ENCODE measurements at regions not wholly inside any gene's neighbourhood (a gene's known extent, or its start where the extent isn't known, plus 50 kb on each side); places are given as distances from the start of the nearest gene placed in this dataset.
"Not testable (repeated sequence)": the region's sequence is repeated elsewhere in the genome, so short reads cannot be mapped to it uniquely, and the experiment has no call there.

DNA sequence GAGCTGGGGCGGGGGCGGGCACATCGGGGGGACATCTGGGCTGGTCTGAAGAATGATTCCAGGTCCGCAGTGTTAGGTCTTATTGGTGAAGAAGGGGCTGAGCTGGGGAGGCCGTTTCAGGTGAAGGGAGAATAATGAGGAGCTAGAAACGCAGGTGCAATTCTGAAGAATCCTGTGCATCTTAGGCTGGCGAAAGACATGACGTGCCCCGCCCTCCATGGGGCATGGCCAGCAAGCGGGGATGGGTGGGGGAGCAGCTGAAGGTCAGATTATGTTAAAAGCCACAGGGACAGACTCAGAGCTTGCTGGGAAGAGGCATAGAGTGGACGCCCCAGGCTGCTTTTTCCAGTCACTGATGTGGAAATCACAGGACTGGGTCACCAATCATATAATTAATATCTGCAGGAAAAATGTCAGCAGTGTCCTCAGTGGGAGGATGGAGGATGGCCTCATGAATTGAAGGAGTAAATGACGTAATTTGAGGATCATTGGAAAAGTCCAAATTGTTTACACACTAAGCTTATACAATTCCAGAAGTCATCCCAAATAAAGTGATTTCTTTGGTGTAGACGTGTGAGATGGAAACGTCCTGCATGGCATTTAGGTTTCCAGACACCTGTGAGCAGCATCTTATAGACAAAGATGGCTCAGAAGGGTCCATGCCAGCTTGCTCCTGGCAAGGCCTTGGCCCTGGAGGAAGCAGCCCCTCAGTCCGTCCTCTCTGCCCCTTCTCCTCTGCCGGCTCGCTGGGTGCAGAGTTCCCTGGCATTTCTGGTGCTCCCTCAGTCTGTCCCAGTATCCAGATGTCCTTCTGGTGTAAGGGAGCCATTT, 109.6 kb upstream of the FRMD1 start:
- no peak for DNase-seq (ENCODE audit: low spot score)
- TF ChIP-seq, protein P1, sequence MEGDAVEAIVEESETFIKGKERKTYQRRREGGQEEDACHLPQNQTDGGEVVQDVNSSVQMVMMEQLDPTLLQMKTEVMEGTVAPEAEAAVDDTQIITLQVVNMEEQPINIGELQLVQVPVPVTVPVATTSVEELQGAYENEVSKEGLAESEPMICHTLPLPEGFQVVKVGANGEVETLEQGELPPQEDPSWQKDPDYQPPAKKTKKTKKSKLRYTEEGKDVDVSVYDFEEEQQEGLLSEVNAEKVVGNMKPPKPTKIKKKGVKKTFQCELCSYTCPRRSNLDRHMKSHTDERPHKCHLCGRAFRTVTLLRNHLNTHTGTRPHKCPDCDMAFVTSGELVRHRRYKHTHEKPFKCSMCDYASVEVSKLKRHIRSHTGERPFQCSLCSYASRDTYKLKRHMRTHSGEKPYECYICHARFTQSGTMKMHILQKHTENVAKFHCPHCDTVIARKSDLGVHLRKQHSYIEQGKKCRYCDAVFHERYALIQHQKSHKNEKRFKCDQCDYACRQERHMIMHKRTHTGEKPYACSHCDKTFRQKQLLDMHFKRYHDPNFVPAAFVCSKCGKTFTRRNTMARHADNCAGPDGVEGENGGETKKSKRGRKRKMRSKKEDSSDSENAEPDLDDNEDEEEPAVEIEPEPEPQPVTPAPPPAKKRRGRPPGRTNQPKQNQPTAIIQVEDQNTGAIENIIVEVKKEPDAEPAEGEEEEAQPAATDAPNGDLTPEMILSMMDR (IDR thresholded peaks at IDR 0.05) = no peak
- no peak for ATAC-seq (ENCODE audit: low FRiP score)

DNA sequence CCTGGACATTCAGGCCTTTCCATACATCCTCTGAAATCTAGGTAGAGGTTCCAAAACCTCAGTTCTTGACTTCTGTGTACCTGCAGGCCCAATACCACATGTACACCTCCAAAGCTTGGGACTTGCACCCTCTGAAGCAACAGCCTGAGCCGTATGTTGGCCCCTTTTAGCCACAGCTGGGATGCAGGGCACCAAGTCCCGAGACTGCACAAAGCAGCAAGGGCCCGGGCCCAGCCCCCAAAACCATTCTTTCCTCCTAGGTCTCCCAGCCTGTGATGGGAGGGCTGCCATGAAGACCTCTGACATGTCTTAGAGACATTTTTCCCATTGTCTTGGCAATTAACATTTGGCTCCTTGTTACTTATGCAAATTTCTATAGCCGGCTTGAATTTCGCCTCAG, 107.4 kb upstream of the FRMD1 start:
- no peak for ATAC-seq (ENCODE audit: low FRiP score)
- TF ChIP-seq, protein P1 (IDR thresholded peaks at IDR 0.05) = no peak

GRCh38 chr6:168186018-168186417, 107.0 kb upstream of the FRMD1 start:
- not testable (repeated sequence) for DNase-seq (ENCODE audit: low spot score); ATAC-seq (ENCODE audit: low FRiP score)

More for the DNA sequence above, 107.4 kb upstream of the FRMD1 start:
- no peak for DNase-seq (ENCODE audit: low spot score)

DNA sequence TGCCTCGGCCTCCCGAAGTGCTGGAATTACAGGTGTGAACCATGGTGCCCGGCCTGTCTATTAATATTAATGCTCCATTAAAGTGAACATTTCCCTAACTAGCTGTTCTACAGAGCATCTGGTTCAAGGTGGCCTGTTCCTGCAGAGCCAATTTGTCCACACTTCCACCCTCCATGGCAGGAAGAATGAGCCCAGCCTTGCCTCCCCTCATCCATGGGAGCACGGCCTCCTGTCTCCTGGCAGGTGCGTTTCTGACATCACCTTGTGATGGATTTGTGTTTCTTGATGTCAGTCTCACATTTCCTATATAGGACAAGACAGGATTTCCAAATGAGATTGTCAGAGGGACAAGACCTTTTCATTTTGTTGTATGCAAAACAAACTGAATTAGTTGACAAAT, 105.7 kb upstream of the FRMD1 start:
- TF ChIP-seq, protein P1 (IDR thresholded peaks at IDR 0.05) = no peak
- no peak for ATAC-seq (ENCODE audit: low FRiP score)
- no peak for DNase-seq (ENCODE audit: low spot score)

DNA sequence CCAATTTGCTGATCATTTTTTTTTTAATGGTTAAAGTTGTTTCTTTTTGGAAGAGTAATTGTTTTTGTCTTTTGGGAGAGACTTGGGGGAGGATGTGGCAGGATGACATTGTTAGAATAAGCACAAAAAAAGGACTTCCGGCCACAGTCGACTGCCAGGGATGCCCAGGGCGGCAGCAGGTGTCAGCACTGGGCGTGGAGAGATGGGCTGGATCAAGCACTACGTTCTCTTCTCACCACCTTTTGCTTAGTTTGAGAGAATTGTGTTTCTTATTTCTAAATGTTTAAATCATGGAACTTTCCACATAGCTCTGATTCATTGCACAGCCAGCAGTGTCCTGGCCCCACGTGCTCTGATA, 104.6 kb upstream of the FRMD1 start:
- no peak for ATAC-seq (ENCODE audit: low FRiP score)
- DNase-seq (ENCODE audit: low spot score) = no peak
- TF ChIP-seq, protein P1 (IDR thresholded peaks at IDR 0.05) = no peak

- no peak for ATAC-seq (ENCODE audit: low FRiP score)
- no peak for DNase-seq (ENCODE audit: low spot score)
- TF ChIP-seq, protein P1 (IDR thresholded peaks at IDR 0.05) = no peak
Observed at GRCh38 chr6:168182908-168183612, 104.0 kb upstream of the FRMD1 start.

GRCh38 chr6:168182366-168182765, 103.4 kb upstream of the FRMD1 start:
- no peak for DNase-seq (ENCODE audit: low spot score)
- ATAC-seq (ENCODE audit: low FRiP score) = no peak
- TF ChIP-seq, protein P1 (IDR thresholded peaks at IDR 0.05) = no peak

All from omental fat pad (tissue), 3 donors.